Breast epithelium (tissue), 3 donors: ENCODE measurements at regions not wholly inside any gene's neighbourhood (a gene's known extent, or its start where the extent isn't known, plus 50 kb on each side); places are given as distances from the start of the nearest gene placed in this dataset.

Experiments used
- CTCF ChIP-seq, 3 donors: fragments of 450-650 bp; IDR thresholded peaks; one replicate each; pipeline ENCODE4 v1.5.1; 2016 to 2017; ENCODE audit warnings: antibody characterized with exemption in 3 of 3, mild to moderate bottlenecking in 3 of 3, moderate library complexity in 3 of 3
- POLR2A ChIP-seq: fragments of 450-650 bp; IDR thresholded peaks from one replicate; pipeline ENCODE4 v1.6.1; 2016; ENCODE audit warnings: antibody characterized with exemption, mild to moderate bottlenecking, moderate library complexity
- POLR2AphosphoS5 ChIP-seq, 3 donors: sonication (generic); formaldehyde crosslinking; IDR thresholded peaks; one replicate each; pipeline ENCODE4 v1.6.1; 2017; ENCODE audit warnings: antibody characterized with exemption in 3 of 3

GRCh38 chr5:124847907-124848306 lies 101.5 kb upstream of the ZNF608 start:
- no peak for TF ChIP-seq POLR2A
- no peak for TF ChIP-seq POLR2AphosphoS5 (IDR thresholded peaks at IDR 0.05)
- TF ChIP-seq CTCF (IDR thresholded peaks at IDR 0.05), result no peak
